Astrocyte (in vitro differentiated cells and primary cell): ENCODE measurements at regions not wholly inside any gene's neighbourhood (a gene's known extent, or its start where the extent isn't known, plus 50 kb on each side); places are given as distances from the start of the nearest gene placed in this dataset.

Experiments used
- DNase-seq: peaks from one replicate; pipeline ENCODE4 v3.0.0-alpha.2; 2010; ENCODE audit warnings: low read depth
- FAIRE-seq: peaks from 2 replicates; lab custom pipeline; 2011; peaks lifted over from hg19 to GRCh38; lab: Jason Lieb, UNC
- H2AFZ ChIP-seq: 2 replicates; pipeline ENCODE4 v1.6.0; 2012; ENCODE audit warnings: low read depth, low read length, inconsistent platforms
- H3K27ac ChIP-seq: 2 replicates; pipeline ENCODE4 v1.5.1; 2011; ENCODE audit warnings: low read depth, low read length, inconsistent platforms
- H3K27me3 ChIP-seq: 2 replicates; pipeline ENCODE4 v1.6.0; 2011; ENCODE audit warnings: low read length, inconsistent platforms; ENCODE audit not compliant: insufficient read depth
- H3K36me3 ChIP-seq: 2 replicates; pipeline ENCODE4 v1.5.1; 2011; ENCODE audit warnings: low read length, inconsistent platforms; ENCODE audit not compliant: insufficient read depth
- H3K4me1 ChIP-seq: 2 replicates; pipeline ENCODE4 v1.5.1; 2011; ENCODE audit warnings: low read length, inconsistent platforms; ENCODE audit not compliant: insufficient read depth
- H3K4me2 ChIP-seq: 2 replicates; pipeline ENCODE4 v1.6.0; 2012; ENCODE audit warnings: low read length, inconsistent platforms
- H3K4me3 ChIP-seq: 2 replicates; pipeline ENCODE4 v1.5.1; 2011; ENCODE audit warnings: low read depth, mild to moderate bottlenecking, low read length, inconsistent platforms; ENCODE audit not compliant: insufficient read depth
- H3K79me2 ChIP-seq: 2 replicates; pipeline ENCODE4 v1.6.0; 2012; ENCODE audit warnings: mild to moderate bottlenecking, low read length, inconsistent platforms; ENCODE audit not compliant: insufficient read depth
- H3K9ac ChIP-seq: 2 replicates; pipeline ENCODE4 v1.6.0; 2012; ENCODE audit warnings: mild to moderate bottlenecking, low read length, inconsistent platforms
- H3K9me3 ChIP-seq: 2 replicates; pipeline ENCODE4 v1.5.1; 2012; ENCODE audit warnings: low read depth, mild to moderate bottlenecking, low read length, inconsistent platforms; ENCODE audit not compliant: insufficient read depth
- H4K20me1 ChIP-seq: 2 replicates; pipeline ENCODE4 v1.6.0; 2012; ENCODE audit warnings: low read length, inconsistent platforms; ENCODE audit not compliant: insufficient read depth
- H3K27ac Mint-ChIP-seq: one replicate; pipeline ENCODE4 v1.8.0; 2021; ENCODE audit warnings: mild to moderate bottlenecking, mixed read lengths; ENCODE audit not compliant: unreplicated experiment
- H3K27me3 Mint-ChIP-seq: one replicate; pipeline ENCODE4 v1.8.0; 2021; ENCODE audit warnings: low read depth, mixed read lengths; ENCODE audit not compliant: unreplicated experiment
- H3K36me3 Mint-ChIP-seq: one replicate; pipeline ENCODE4 v1.8.0; 2021; ENCODE audit warnings: low read depth, mixed read lengths; ENCODE audit not compliant: unreplicated experiment
- H3K4me1 Mint-ChIP-seq: one replicate; pipeline ENCODE4 v1.8.0; 2021; ENCODE audit warnings: low read depth, mixed read lengths; ENCODE audit not compliant: unreplicated experiment
- H3K4me3 Mint-ChIP-seq: one replicate; pipeline ENCODE4 v1.8.0; 2021; ENCODE audit warnings: mild to moderate bottlenecking, moderate library complexity, mixed read lengths; ENCODE audit not compliant: unreplicated experiment
- H3K9me3 Mint-ChIP-seq: one replicate; pipeline ENCODE4 v1.8.0; 2021; ENCODE audit warnings: mild to moderate bottlenecking, mixed read lengths; ENCODE audit not compliant: unreplicated experiment
- CTCF ChIP-seq: IDR thresholded peaks from 2 replicates; pipeline ENCODE4 v1.5.1; 2011; ENCODE audit warnings: low read depth, mild to moderate bottlenecking, inconsistent platforms, low read length, moderate library complexity; ENCODE audit not compliant: insufficient read depth
- EZH2 ChIP-seq: IDR thresholded peaks from 2 replicates; pipeline ENCODE4 v1.6.1; 2012; ENCODE audit warnings: mild to moderate bottlenecking, low read length, inconsistent platforms; ENCODE audit not compliant: insufficient read depth

GRCh38 chr12:23450810-23451209 is 498.7 kb downstream of the SOX5 start:
- FAIRE-seq: no peak
- Histone ChIP-seq H4K20me1 (no peaks in the 10 kb centered on the region), H3K4me1 (no peaks in the 10 kb centered on the region), H3K4me2 (no peak overlapping the region), H3K27ac (no peak overlapping the region), H3K27me3 (no peaks in the 10 kb centered on the region), H3K9me3 (no peaks in the 10 kb centered on the region), H3K36me3 (no peaks in the 10 kb centered on the region), H3K9ac (no peak overlapping the region), H2AFZ (no peak overlapping the region), H3K4me3 (no peak overlapping the region), H3K79me2 (no peaks in the 10 kb centered on the region)
- no peak for DNase-seq
- Mint-ChIP-seq H3K27me3 (no peaks in the 10 kb centered on the region), H3K4me1 (no peaks in the 10 kb centered on the region), H3K9me3 (peaks cover 5% of the 10 kb centered on the region), H3K36me3 (no peaks in the 10 kb centered on the region), H3K27ac (no peak overlapping the region), H3K4me3 (no peak overlapping the region)
- no peak for TF ChIP-seq CTCF
- no peak for TF ChIP-seq EZH2

GRCh38 chr12:23455283-23455682 is 494.2 kb downstream of the SOX5 start:
- Histone ChIP-seq H3K9ac (no peak overlapping the region), H3K27ac (no peak overlapping the region), H3K27me3 (no peaks in the 10 kb centered on the region), H3K4me3 (no peak overlapping the region), H2AFZ (no peak overlapping the region), H3K9me3 (no peaks in the 10 kb centered on the region), H3K4me2 (no peak overlapping the region), H3K36me3 (no peaks in the 10 kb centered on the region), H3K4me1 (no peaks in the 10 kb centered on the region), H4K20me1 (no peaks in the 10 kb centered on the region), H3K79me2 (no peaks in the 10 kb centered on the region)
- no peaks in the 10 kb centered on the region for H3K36me3 Mint-ChIP-seq
- no peak for FAIRE-seq
- H3K27me3 Mint-ChIP-seq: no peaks in the 10 kb centered on the region
- no peak overlapping the region for H3K27ac Mint-ChIP-seq
- H3K4me3 Mint-ChIP-seq: no peak overlapping the region
- TF ChIP-seq CTCF (no peak), EZH2 (no peak)
- DNase-seq: no peak
- no peaks in the 10 kb centered on the region for H3K9me3 Mint-ChIP-seq
- H3K4me1 Mint-ChIP-seq: no peaks in the 10 kb centered on the region

GRCh38 chr12:23458640-23459039 is 490.8 kb downstream of the SOX5 start:
- H3K9me3 Mint-ChIP-seq: peaks cover 4% of the 10 kb centered on the region
- no peak for TF ChIP-seq EZH2
- no peak for TF ChIP-seq CTCF
- FAIRE-seq (no peak), DNase-seq (no peak)
- no peak overlapping the region for H3K9ac ChIP-seq
- H4K20me1 ChIP-seq: no peaks in the 10 kb centered on the region
- H3K4me1 Mint-ChIP-seq: no peaks in the 10 kb centered on the region
- no peak overlapping the region for H3K27ac Mint-ChIP-seq
- H3K4me3 ChIP-seq: no peak overlapping the region
- no peaks in the 10 kb centered on the region for H3K4me1 ChIP-seq
- H3K27me3 ChIP-seq: no peaks in the 10 kb centered on the region
- H3K79me2 ChIP-seq: no peaks in the 10 kb centered on the region
- H3K36me3 ChIP-seq: no peaks in the 10 kb centered on the region
- H3K36me3 Mint-ChIP-seq: no peaks in the 10 kb centered on the region
- no peak overlapping the region for H2AFZ ChIP-seq
- H3K27ac ChIP-seq: no peak overlapping the region
- no peak overlapping the region for H3K4me2 ChIP-seq
- no peak overlapping the region for H3K4me3 Mint-ChIP-seq
- H3K9me3 ChIP-seq: no peaks in the 10 kb centered on the region
- no peaks in the 10 kb centered on the region for H3K27me3 Mint-ChIP-seq
